A549 (cell line): ENCODE measurements at regions not wholly inside any gene's neighbourhood (a gene's known extent, or its start where the extent isn't known, plus 50 kb on each side); places are given as distances from the start of the nearest gene placed in this dataset.

Experiments
- CTCF ChIP-seq: fragments of >200 bp; sonication (Bioruptor Twin); formaldehyde crosslinking; IDR thresholded peaks from 3 replicates; pipeline ENCODE4 v1.5.1; 2016
- KDM5A ChIP-seq: fragments of 200-600 bp; sonication (generic); IDR thresholded peaks from 2 replicates; pipeline ENCODE4 v1.6.1; 2016; ENCODE audit warnings: antibody characterized with exemption, mild to moderate bottlenecking
- RAD21 ChIP-seq, 2 experiments: fragments of >200 bp in 1 of 2; sonication (Bioruptor Twin) in 1 of 2; formaldehyde crosslinking in 1 of 2; IDR thresholded peaks in 1 of 2; conservative IDR thresholded peaks in 1 of 2; 2 replicates in 1 of 2; 3 replicates in 1 of 2; pipeline ENCODE4 v1.6.1; 2012 to 2018; ENCODE audit warnings: inconsistent platforms in 1 of 2
- RFX5 ChIP-seq: fragments of 450-650 bp; IDR thresholded peaks from 2 replicates; pipeline ENCODE4 v1.7.1; 2014; ENCODE audit warnings: antibody characterized with exemption, mild to moderate bottlenecking, moderate library complexity
- ZC3H11A ChIP-seq: fragments of 450-650 bp; IDR thresholded peaks from 2 replicates; pipeline ENCODE4 v1.6.1; 2014; ENCODE audit warnings: antibody characterized with exemption, mild to moderate bottlenecking

GRCh38 chr4:157808796-157809383, 363.9 kb downstream of the GASK1B start:
- no peak for TF ChIP-seq ZC3H11A
- TF ChIP-seq CTCF = no peak
- no peak for TF ChIP-seq RAD21 (conservative IDR thresholded peaks at IDR 0.05 in 1 of 2, IDR thresholded peaks at IDR 0.05 in 1 of 2)
- TF ChIP-seq KDM5A = no peak
- no peak for TF ChIP-seq RFX5
